ENCODE measurements at regions not wholly inside any gene's neighbourhood (a gene's known extent, or its start where the extent isn't known, plus 50 kb on each side); places are given as distances from the start of the nearest gene placed in this dataset.
A peak's percentile ranks its signal among the peaks of the same experiment; 100 is the strongest.
"Not testable (repeated sequence)": the region's sequence is repeated elsewhere in the genome, so short reads cannot be mapped to it uniquely, and the experiment has no call there.

DNA sequence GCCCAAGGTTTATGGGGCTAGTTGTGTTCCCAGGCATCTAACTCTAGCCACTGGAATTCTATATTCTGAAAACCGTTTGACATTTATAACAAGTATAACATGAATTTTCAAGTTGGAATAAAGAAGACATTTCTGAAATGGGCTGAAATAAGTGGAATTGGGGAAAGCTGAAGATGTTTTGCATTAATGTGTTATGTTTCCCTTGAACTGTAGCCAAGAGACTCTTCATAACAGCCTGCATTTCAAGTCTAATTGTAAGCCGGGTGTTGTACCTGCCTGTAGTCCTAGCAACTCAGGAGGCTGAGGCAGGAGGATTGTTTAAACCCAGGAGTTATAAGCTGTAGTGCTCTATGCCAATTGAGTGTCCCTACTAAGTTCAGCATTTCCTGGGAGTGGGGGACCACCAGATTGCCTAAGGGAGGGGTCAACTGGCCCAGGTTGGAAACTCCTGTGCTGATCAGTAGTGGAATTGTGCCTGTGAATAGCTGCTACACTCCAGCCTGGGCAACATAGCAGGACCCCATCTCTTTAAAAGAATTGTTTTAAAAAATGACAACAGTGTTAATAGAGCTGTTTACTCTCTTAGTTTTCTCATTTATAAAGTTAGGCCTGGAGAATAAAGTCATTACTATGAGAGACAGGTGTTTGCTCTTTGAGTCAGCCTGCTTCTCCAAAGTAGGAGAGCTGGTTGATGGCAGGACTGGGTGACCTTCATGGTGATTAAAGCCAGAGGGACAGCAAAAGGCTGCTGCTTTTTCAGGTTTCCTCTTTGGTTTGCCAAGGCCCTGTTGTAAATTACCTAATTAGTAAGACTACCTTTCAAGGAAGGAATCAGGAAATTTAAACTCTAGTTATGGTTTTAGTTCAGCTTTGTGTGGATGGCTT lies 483.6 kb upstream of the RGS6 start:
- no peak for DNase-seq

DNA sequence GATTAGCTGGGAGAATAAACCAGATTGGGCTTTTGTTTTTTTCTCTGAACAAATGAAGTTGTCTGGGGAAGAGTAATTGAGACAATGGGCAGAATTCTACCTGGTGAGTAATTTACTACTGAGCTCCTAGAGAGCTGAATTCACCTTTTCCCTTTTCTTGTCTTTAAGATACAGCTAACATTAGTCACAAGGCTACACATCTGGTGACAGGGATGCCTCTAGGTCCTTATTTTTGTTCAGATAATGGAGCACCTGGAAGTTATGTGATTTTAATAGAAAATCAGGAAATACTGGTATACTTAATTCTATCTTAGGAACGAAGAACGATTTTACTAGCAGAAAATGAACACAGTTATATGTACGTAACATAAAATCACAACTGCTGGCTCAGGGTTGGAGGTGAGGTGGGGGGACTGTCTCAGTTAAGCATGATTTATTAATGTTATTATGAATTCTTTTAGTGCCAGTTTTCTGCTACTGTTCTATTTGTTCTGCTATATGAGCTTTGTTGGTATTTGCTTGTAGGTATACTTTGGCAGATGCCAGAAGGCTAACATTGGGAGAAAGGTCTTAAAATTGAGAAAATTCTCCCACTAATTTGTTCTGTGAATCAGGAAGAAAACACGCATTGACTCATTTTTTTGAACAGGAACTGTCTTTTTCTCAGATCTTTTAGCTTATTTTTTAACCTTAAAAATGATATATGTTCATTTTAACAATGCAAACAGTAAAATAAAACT lies 482.7 kb upstream of the RGS6 start:
- no peak for DNase-seq

DNA sequence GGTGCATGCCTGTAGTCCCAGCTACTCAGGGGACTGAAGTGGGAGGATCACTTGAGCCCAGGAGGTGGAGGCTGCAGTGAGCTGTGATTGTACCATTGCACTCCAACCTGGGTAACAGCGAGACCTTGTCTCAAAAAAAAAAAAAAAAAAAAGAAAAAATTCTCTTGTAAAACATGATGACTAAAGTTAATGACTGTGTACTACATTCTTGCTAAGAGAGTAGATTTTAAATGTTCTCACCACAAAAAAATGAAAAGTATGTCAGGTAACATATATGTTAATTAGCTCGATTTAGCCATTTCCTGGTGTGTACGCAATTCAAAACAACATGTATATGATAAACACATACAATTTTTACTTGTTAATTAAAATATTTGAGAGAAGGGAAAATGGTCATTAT lies 480.7 kb upstream of the RGS6 start:
- DNase-seq = no peak

DNA sequence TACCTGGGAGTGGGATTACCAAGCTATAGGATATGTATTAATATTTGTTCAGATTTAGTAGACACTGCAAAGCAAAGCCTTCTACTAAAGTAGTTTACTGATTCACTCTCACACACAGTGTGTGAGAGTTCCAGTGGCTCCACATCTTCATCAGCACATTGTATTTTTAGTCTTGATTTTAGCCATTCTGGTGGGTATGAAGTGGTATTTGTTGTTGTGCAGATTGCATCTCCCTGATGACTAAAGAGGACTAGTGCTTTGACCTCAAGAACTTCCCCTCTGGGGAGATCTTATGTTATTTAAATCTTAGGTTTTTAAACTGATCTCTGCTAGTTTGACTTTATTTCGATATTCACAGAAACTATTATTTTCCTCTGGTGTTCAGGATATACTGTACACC lies 479.7 kb upstream of the RGS6 start:
- peak; percentile 51 for DNase-seq

DNA sequence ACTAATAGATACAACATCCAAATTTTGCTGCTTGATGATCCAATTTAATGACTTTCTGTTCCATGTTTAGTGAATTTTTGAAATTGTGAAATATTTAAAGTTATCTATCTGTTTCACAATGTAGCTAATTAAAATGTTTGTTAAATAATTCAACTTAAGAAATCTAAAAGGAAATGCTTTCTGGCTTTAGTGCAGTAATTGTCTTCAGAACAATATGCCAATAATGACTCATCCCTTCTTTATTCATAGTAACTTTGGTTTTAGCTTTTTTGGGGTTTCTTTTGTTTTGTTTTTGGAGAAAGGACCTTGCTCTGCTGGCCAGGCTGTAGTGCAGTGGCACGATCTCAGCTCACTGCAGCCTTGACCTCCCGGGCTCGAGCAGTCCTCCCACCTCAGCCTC lies 479.2 kb upstream of the RGS6 start:
- DNase-seq = peak; percentile 29

DNA sequence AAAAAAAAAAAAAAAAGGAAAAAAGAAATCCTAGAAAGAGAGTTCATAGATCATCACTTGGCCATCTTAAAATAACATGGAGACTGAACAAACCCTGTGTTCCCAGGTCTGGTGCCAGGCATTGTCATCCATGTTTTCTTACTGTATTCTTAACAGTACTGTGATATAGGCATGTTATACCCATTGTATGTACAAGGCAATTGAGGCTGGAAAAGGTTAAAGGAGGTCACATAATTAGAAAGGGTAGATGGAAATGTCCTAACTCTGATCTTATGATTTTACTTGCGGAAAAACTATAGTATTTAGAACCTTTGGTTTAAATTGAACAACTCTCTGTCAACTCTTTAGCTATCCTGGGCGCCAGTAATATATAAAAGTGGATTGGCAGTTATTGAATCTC lies 478.2 kb upstream of the RGS6 start:
- DNase-seq = no peak

DNA sequence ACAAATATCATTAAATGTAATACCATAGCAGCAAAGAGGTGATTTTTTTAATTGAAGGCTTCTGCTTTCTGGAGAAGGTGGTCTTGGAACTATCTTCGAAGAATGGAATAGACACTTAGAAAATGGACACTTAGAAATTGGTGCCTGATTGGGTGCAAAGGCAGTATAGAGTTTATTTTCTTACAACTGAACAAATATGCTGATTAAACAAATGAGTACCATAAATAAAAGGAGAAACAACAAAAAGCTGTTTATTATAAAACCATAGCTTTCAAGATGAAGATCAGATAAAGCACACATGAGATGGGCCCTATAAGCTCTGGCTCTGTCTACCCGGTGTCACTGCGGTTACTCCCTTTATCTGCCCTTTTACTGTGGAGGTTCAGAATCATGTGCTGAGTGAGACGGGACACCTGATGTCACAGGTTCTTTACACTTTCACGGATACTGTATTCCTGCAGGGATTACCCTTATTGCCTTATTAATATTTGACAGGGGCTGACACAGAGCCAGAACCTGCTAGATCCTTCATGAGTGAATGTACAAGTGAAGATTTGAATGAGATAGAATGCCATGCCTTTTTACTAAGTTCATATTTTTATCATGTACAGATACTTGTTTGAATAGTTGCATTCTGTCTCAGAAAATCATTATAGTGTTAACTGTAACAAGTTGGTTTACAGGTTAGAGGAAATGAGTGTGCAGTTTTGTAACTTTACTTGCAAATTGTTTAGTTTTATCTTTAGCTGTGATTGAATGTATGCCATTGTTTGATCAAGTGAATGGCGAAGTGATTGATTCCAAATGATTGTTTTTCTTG lies 477.5 kb upstream of the RGS6 start:
- DNase-seq = no peak

DNA sequence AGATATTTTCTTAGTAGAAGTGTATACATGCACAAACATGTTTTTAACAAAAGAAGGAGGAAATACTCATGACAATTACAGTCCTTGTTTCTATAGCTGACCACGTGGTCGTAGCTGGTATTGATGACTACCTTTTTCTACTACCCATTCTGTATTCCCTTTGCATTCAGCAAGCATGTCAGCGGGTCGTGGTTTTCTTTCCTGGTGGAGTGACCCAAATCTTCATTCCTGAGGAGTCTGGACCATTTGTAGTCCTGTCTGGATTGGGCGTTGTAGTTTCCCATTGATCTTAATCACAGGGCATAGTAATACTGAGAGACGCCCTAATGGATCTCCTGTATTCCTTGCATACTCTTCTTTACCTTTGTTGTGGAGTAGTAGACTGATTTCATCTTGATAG lies 472.1 kb upstream of the RGS6 start:
- DNase-seq = no peak

DNA sequence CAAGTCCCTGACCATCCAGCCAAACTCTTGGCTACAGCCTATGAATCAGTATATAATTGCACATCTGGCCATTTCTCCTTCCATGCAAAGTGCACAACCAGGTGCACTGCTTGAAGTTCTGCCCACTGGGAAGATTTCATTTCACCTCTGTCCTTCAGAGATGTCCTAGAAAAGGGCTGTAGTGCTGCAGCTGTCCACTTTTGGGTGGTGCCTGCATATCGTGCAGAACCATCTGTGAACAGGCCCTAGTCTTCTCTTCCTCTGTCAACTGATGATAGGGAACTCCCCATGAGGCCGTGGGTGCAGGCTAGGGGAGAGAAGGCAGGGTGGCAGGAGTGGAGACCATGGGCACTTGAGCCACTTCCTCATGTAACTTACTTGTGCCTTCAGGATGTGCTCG lies 470.6 kb upstream of the RGS6 start:
- DNase-seq = not testable (repeated sequence)

DNA sequence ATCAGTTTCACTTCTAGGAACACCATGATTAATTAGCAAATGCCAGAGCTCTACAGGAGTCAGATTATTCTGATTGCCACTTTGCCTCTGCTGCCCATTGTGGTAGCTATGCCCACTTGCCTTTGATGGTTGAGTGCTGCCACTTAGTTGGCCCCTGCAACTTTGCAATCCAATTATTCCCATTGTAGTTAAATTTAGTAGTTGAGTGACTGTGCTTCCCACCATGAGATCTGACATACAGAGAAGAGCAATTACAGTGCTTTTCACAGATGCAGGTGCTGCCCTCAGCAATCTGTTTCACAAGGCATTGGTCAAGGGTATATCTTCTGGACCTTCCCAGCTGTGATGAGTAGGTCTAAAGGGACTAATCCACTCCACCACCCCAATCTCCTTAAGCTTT lies 468.4 kb upstream of the RGS6 start:
- DNase-seq = no peak

DNA sequence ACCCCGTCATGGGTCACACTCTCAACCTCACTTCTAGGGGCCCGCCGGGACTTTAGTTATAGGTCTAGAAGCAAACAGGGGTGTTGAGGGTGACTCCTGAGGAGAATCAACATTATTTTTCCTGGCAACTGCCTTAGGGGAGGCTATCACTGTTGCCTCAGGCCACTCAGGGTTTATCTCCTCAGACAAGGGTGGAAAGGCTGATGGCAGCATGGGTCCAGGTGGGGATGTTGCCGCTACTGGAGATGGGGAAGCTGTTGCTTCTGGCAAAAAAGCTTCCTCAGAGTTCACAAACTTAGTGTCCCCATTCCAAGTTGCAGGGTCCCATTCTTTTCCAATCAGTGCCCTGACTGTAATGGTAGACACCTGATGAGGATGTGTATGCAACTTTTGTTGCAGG lies 467.4 kb upstream of the RGS6 start:
- DNase-seq = no peak

DNA sequence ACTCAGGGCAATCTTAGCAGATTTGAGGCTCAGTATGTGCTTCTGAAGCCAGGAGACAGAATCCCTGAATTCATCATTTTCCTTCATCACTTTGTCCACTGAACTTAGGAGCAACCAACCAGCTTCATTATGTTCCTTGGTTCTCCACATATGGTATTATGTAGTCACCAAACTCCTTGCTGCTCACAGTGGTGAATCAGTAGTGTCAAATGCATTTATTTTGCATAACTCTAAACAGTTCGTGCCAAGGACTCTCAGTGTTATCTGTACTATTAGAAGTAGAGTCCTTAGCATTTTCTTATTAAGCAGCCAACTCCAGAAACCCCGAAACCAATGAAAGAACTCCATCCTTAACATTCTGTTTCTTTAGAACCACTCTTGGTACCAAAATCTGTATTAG lies 466.9 kb upstream of the RGS6 start:
- DNase-seq = no peak

DNA sequence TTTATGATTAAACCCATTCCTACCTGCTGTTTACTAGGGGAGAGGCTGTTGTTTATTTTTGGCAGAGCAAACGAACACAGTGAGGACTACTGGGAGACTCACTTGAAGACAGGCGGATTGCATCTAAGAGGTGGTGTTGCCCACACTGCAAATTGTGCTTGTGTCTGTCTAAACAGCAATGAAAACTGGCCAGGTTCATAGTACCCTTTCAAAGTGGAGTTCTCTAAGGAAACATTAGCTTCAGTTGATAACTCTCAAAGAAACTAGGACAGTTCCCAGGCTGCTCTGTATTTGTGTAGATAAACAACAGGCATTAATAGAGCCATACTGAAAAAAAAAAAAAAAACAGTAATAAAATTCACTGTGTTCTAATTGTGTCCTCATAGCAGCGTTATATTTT lies 466.0 kb upstream of the RGS6 start:
- DNase-seq = no peak

DNA sequence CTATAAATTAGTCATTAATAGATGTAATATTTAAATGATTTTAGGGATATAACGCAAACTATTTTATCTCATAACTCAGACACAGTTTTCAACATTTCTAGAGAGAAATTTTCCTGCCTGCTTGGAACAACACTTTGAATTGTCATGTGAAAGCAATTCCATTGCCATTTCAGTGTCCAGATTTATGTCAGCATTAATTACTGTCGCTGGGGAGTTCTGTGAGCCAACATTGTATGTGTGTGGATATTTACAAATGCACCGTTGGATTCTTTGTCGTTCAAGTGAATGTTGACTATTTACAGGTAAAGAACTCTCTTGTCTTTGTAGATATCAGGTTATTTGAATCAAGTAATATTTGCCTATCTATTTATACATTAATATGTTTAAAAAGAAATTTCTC lies 465.3 kb upstream of the RGS6 start:
- DNase-seq = no peak

DNA sequence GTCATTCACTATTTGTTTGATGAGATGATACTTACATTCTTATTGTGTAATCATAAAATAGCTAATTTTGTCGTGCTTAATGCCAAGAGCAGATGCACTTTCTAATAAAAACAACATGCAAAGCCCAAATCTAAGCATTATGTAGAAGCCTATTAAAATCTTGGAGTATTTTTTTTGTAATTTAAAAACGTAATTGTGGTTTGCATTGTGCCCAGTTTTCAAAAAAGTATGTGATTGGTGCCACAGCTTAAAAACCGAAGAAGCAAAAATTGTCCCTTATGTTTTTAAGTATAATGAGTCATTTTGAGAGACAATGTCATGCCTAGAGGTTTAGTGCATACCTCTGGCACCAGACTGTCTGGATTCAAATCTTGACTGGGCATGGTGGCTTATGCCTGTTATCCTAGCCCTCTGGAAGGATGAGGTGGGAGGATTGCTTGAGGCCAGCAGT lies 464.8 kb upstream of the RGS6 start:
- no peak for DNase-seq

DNA sequence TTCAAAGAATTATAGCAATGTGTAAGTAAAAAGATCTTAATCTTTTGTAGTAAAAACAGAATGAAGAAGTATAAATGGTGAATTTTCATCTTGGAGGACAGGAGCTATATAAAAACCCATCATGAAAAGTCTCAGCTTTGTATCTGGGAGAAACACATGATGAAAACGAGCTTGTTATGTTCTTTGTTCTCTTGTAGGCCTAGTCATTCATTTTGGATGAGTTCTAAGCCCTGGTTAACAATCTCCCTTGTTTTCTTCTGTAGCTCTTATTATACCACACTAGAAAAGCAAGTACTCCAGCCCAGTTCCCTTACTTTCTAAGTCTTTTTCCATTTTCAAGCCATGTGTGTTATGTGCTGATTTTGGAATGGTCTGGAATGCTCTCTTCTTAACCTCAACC lies 463.5 kb upstream of the RGS6 start:
- DNase-seq = no peak

DNA sequence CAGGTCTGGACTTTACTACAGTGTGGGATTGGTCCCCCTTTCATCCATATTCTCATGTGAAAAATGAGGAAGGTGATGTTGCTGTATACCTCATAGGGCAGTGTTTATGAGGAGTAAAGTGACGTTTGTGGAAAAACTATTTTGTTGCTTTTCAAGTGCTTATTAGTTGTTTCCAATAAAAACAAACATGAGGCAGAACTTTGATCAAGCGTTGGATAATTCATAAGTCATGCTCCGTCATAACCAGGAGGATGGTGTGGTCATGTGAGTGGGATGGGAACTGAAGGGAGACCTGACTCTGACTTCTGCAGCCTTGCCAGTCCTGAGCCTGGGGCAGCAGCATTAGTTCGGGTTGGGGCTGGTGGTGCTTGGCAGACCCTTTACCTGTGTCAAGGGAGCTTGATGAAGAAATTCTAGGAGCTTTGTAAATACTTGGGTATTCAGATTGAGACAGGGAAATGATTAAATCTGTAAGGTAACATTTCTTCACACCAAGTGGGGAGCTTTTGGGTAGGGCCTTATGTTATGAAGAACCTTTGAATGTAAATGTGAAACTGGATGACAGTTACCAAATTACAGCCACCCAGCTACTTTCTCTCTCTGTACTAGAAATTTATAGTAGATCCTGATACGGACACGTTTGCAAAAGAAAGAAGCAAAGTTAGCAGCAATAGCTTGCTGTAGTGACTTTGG lies 462.4 kb upstream of the RGS6 start:
- no peak for DNase-seq

DNA sequence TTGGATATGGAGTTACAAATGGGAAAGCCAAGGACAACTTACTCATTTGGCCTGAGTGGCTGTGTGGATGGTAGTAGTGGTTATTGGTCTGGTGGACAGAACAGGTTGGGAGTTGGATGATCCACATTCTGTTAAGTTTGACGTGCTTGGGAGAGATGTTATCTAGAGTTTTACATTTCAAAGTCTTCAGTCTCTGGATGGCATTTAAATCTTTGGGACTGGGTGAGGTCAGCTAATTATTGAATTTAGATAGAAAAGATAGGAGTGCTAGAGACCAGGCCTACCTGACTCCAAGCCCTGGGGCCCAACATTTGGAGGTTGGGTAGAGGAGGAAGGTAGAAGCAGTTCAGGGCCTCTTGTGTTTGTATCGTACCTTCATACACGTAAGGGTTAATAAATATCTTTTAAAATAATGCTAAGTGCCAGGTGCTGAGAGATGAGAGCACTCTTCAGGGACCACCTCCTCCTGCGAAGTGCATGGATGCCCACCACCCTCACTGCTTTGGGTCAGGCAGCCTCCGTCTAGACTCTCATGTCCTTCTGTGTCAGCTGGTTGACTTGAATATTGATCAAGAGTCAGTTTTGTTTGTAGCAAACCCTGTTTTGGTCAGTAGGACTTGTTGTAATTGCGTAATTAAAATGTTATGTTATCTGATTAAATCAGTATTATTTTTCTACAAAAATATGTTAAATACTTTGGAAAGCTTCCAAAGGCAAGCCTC lies 460.4 kb upstream of the RGS6 start:
- DNase-seq = no peak

DNA sequence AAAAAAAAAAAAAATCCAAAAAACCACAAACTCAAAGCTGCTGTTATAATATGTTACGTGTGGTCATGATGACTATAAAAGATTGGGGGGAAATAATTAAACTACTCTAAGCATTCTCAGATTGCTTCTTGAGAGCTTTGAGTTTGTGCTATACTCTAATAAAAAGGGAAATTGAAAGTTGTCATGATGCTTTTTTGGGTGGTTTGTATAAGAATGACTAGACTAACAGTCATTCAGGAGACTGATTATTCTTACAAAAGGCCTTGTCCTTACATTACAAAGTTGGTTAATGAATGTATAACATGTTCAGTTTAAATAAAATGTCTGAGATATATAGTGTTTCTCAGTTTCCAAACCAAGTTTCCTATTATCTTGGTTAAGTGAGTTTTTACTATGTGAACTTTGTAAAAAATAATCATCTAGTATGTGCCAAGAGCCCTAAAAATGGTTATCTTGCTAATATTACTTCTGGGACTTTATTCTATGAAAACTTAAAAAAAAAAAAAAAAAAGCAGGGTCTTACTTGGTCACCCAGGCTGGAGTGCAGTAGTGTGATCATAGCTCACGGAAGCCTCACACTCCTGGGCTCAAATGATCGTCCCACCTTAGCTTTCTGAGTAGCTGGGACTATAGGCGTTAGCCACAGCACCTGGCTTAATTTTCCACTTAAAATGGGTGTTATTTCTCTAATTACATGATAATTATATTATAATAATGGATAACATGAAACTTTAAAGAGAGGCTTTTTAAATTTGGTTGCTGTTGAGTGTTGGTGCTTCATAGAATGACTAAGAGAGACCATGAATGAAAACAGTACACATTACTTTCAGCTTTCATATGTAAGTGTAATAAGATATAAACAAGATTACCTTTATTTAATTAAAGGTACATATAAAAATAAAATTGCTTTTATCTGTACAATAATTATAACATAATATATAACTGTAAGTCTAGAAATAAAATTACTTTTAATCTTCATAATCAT lies 459.6 kb upstream of the RGS6 start:
- peak; percentile 65 for DNase-seq

DNA sequence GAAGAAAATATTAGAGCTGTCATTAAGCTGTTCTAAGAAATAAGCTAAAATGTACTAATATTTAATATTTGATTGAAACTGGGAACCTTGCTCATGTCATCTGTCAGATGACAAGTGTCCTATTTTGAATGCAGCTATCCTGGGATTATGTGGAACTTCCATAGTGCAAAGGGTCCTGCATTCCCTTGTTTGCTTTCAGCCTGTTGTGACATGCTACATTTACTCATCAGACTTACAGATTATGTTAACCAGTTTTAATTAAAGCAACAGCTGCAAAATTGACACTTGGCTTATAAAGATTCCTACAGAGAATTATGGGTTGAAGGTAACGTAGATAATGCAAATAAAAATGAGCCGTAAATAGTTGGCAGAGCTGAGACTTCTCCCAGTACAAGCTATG lies 458.4 kb upstream of the RGS6 start:
- DNase-seq = no peak
